Esophagus squamous epithelium (tissue), 4 donors: ENCODE measurements at regions not wholly inside any gene's neighbourhood (a gene's known extent, or its start where the extent isn't known, plus 50 kb on each side); places are given as distances from the start of the nearest gene placed in this dataset.

Experiments
- POLR2A ChIP-seq, 4 donors: fragments of 450-650 bp; IDR thresholded peaks; one replicate each; pipeline ENCODE4 v1.6.1; 2017; ENCODE audit warnings: antibody characterized with exemption in 4 of 4, mild to moderate bottlenecking in 4 of 4, moderate library complexity in 3 of 4
- TF ChIP-seq, protein P1 (sequence below), 6 experiments: fragments of 450-650 bp in 4 of 6; fragments of 200-600 bp in 2 of 6; sonication (generic) in 2 of 6; IDR thresholded peaks; one replicate each; pipeline ENCODE4 v1.5.1; 2016 to 2019; ENCODE audit warnings: antibody characterized with exemption in 6 of 6, mild to moderate bottlenecking in 4 of 6, moderate library complexity in 4 of 6

DNA sequence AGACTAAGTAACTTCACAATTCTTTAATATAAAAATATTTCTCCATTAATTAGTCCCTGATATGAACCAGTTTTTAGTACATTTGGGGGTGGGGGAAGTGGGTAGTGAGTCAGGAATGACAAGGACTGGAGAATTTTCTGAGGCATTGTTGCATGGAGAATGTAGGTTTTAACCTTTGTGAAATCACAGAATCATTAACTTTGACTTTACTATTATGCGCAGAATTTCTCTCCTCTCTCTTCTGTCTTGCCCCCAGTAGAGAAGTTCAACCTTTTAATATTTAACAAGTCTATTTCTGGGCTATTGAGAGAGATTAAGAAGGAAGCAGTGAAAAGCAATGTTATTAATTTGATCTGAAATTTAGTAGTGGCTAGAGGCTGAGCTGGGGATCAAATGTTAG, 597.0 kb downstream of the PCDH18 start:
- TF ChIP-seq POLR2A (IDR thresholded peaks at IDR 0.05) = no peak
- TF ChIP-seq, protein P1, sequence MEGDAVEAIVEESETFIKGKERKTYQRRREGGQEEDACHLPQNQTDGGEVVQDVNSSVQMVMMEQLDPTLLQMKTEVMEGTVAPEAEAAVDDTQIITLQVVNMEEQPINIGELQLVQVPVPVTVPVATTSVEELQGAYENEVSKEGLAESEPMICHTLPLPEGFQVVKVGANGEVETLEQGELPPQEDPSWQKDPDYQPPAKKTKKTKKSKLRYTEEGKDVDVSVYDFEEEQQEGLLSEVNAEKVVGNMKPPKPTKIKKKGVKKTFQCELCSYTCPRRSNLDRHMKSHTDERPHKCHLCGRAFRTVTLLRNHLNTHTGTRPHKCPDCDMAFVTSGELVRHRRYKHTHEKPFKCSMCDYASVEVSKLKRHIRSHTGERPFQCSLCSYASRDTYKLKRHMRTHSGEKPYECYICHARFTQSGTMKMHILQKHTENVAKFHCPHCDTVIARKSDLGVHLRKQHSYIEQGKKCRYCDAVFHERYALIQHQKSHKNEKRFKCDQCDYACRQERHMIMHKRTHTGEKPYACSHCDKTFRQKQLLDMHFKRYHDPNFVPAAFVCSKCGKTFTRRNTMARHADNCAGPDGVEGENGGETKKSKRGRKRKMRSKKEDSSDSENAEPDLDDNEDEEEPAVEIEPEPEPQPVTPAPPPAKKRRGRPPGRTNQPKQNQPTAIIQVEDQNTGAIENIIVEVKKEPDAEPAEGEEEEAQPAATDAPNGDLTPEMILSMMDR (IDR thresholded peaks at IDR 0.05) = no peak
